Loucy (cell line): ENCODE measurements at regions not wholly inside any gene's neighbourhood (a gene's known extent, or its start where the extent isn't known, plus 50 kb on each side); places are given as distances from the start of the nearest gene placed in this dataset.

Experiments
- EZH2phosphoT487 ChIP-seq: fragments of 200-600 bp; IDR thresholded peaks from 2 replicates; pipeline ENCODE4 v1.6.1; 2018; ENCODE audit warnings: antibody characterized with exemption, mild to moderate bottlenecking, moderate library complexity, borderline replicate concordance
- TF ChIP-seq, protein P1 (sequence below): fragments of 200-600 bp; sonication (generic); conservative IDR thresholded peaks from 2 replicates; pipeline ENCODE4 v1.5.1; 2014; ENCODE audit warnings: mild to moderate bottlenecking, antibody characterized with exemption, low read length

DNA sequence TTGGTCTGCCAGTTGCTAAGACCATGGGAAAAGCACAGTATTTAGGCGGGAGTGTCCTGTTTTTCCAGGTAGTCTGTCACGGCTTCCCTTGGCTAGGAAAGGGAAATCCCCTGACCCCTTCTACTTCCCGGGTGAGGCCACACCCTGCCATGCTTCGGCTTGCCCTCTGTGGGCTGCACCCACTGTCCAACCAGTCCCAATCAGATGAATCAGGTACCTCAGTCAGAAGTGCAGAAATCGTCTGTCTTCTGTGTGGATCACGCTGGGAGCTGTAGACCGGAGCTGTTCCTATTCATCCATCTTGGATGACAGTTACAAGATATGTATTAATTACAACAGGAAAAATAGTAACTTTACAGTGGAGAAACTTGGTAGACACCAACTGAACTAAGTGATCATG, 188.2 kb downstream of the TPBG start:
- TF ChIP-seq, protein P1, sequence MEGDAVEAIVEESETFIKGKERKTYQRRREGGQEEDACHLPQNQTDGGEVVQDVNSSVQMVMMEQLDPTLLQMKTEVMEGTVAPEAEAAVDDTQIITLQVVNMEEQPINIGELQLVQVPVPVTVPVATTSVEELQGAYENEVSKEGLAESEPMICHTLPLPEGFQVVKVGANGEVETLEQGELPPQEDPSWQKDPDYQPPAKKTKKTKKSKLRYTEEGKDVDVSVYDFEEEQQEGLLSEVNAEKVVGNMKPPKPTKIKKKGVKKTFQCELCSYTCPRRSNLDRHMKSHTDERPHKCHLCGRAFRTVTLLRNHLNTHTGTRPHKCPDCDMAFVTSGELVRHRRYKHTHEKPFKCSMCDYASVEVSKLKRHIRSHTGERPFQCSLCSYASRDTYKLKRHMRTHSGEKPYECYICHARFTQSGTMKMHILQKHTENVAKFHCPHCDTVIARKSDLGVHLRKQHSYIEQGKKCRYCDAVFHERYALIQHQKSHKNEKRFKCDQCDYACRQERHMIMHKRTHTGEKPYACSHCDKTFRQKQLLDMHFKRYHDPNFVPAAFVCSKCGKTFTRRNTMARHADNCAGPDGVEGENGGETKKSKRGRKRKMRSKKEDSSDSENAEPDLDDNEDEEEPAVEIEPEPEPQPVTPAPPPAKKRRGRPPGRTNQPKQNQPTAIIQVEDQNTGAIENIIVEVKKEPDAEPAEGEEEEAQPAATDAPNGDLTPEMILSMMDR: no peak
- TF ChIP-seq EZH2phosphoT487: no peak
